K562 (cell line): ENCODE measurements at regions not wholly inside any gene's neighbourhood (a gene's known extent, or its start where the extent isn't known, plus 50 kb on each side); places are given as distances from the start of the nearest gene placed in this dataset.

Experiments
- ARID2 ChIP-seq: fragments of 450-650 bp; IDR thresholded peaks from 2 replicates; pipeline ENCODE4 v1.6.1; 2017; ENCODE audit warnings: antibody characterized with exemption, mild to moderate bottlenecking
- FOXM1 ChIP-seq, 2 experiments: fragments of 450-650 bp in 1 of 2; sonication (generic) in 1 of 2; formaldehyde crosslinking in 1 of 2; IDR thresholded peaks; 2 replicates each; pipeline versions ENCODE4 v1.6.1 to v1.9.0; 2017 to 2022; ENCODE audit warnings: low read depth in 2 of 2, mild to moderate bottlenecking in 2 of 2, missing genetic modification reagents in 1 of 2, moderate library complexity in 1 of 2
- HCFC1 ChIP-seq: IDR thresholded peaks from 2 replicates; pipeline ENCODE4 v1.6.1; 2012; ENCODE audit warnings: low read depth, low read length, improper control_type of control experiment
- PHF21A ChIP-seq: fragments of 450-650 bp; IDR thresholded peaks from 2 replicates; pipeline ENCODE4 v1.6.1; 2017; ENCODE audit warnings: low read depth, borderline replicate concordance
- SPI1 ChIP-seq: IDR thresholded peaks from 2 replicates; pipeline ENCODE4 v1.6.1; 2011; ENCODE audit warnings: low read depth, low read length, control low read depth, borderline replicate concordance
- TCF3 ChIP-seq: sonication (generic); formaldehyde crosslinking; IDR thresholded peaks from 2 replicates; pipeline ENCODE4 v1.4.0; 2020; ENCODE audit warnings: mild to moderate bottlenecking, missing genetic modification reagents
- U2AF1 ChIP-seq: fragments of 200-400 bp; formaldehyde crosslinking; optimal IDR thresholded peaks from 2 replicates; pipeline ENCODE3; 2017; ENCODE audit warnings: mild to moderate bottlenecking, low read depth, low read length, moderate library complexity
- ZBTB17 ChIP-seq: fragments of 450-650 bp; formaldehyde crosslinking; IDR thresholded peaks from 2 replicates; pipeline ENCODE4 v1.4.0; 2020; ENCODE audit warnings: mild to moderate bottlenecking
- TF ChIP-seq, protein P1 (sequence below), 3 experiments: fragments of 200-800 bp in 1 of 3; fragments of 250-450 bp in 1 of 3; fragments of 450-650 bp in 1 of 3; sonication (Bioruptor Pico) in 1 of 3; sonication (Bioruptor generic) in 1 of 3; formaldehyde crosslinking in 1 of 3; IDR thresholded peaks; 2 replicates each; pipeline versions ENCODE4 v1.6.1 to v1.8.0; 2016 to 2022; ENCODE audit warnings: mild to moderate bottlenecking in 2 of 3, missing genetic modification characterization in 2 of 3, missing compliant biosample characterization in 1 of 3, moderate library complexity in 1 of 3
- TF ChIP-seq, protein P2 (sequence below), 3 experiments: IDR thresholded peaks in 2 of 3; conservative IDR thresholded peaks in 1 of 3; 2 replicates each; pipeline ENCODE4 v1.5.1; 2011 to 2012; ENCODE audit warnings: low read length in 3 of 3, mild to moderate bottlenecking in 3 of 3, control low read depth in 2 of 3, improper control_type of control experiment in 1 of 3, inconsistent platforms in 1 of 3, low read depth in 1 of 3, mixed read lengths in 1 of 3, moderate library complexity in 1 of 3; ENCODE audit not compliant: insufficient read depth in 2 of 3
- TF ChIP-seq, protein P3 (sequence below): fragments of 450-650 bp; IDR thresholded peaks from 2 replicates; pipeline ENCODE4 v1.7.0; 2016; ENCODE audit warnings: borderline replicate concordance

DNA sequence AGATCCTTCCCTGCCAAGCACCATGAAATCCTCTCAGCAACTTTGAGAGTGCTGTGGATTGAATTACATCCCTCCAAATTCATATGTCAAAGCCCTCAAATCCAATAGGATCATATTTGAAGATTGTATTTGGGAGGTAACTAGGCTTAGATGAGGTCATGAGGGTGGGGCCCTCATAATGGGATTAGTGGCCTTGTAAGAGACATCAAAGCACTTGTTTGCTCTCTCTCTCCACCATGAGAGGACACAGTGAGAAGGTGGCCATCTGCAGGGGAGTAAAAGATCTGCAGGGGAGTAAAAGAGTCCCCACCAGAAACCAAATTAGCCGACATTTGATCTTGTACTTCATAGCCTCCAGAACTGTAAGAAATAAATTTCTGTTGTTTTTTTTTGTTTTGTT is 298.2 kb downstream of the SAMD5 start:
- TF ChIP-seq PHF21A (no peak), FOXM1 (IDR thresholded peaks at IDR 0.05; ENCODE audit: low read depth) (no peak), FOXM1 (CRISPR knock-in tag; IDR thresholded peaks at IDR 0.05; ENCODE audit: low read depth) (no peak), ZBTB17 (no peak), HCFC1 (no peak), SPI1 (no peak), TCF3 (CRISPR knock-in tag) (no peak), ARID2 (no peak), U2AF1 (no peak)
- TF ChIP-seq, protein P1, sequence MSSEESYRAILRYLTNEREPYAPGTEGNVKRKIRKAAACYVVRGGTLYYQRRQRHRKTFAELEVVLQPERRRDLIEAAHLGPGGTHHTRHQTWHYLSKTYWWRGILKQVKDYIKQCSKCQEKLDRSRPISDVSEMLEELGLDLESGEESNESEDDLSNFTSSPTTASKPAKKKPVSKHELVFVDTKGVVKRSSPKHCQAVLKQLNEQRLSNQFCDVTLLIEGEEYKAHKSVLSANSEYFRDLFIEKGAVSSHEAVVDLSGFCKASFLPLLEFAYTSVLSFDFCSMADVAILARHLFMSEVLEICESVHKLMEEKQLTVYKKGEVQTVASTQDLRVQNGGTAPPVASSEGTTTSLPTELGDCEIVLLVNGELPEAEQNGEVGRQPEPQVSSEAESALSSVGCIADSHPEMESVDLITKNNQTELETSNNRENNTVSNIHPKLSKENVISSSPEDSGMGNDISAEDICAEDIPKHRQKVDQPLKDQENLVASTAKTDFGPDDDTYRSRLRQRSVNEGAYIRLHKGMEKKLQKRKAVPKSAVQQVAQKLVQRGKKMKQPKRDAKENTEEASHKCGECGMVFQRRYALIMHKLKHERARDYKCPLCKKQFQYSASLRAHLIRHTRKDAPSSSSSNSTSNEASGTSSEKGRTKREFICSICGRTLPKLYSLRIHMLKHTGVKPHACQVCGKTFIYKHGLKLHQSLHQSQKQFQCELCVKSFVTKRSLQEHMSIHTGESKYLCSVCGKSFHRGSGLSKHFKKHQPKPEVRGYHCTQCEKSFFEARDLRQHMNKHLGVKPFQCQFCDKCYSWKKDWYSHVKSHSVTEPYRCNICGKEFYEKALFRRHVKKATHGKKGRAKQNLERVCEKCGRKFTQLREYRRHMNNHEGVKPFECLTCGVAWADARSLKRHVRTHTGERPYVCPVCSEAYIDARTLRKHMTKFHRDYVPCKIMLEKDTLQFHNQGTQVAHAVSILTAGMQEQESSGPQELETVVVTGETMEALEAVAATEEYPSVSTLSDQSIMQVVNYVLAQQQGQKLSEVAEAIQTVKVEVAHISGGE (CRISPR knock-in tag; IDR thresholded peaks at IDR 0.05), result no peak
- TF ChIP-seq, protein P2, sequence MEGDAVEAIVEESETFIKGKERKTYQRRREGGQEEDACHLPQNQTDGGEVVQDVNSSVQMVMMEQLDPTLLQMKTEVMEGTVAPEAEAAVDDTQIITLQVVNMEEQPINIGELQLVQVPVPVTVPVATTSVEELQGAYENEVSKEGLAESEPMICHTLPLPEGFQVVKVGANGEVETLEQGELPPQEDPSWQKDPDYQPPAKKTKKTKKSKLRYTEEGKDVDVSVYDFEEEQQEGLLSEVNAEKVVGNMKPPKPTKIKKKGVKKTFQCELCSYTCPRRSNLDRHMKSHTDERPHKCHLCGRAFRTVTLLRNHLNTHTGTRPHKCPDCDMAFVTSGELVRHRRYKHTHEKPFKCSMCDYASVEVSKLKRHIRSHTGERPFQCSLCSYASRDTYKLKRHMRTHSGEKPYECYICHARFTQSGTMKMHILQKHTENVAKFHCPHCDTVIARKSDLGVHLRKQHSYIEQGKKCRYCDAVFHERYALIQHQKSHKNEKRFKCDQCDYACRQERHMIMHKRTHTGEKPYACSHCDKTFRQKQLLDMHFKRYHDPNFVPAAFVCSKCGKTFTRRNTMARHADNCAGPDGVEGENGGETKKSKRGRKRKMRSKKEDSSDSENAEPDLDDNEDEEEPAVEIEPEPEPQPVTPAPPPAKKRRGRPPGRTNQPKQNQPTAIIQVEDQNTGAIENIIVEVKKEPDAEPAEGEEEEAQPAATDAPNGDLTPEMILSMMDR (IDR thresholded peaks at IDR 0.05 in 2 of 3, conservative IDR thresholded peaks at IDR 0.05 in 1 of 3; ENCODE audit: insufficient read depth in 2 of 3, low read depth in 1 of 3, low read length in 3 of 3), result peak; percentile 50 to 59 (median 55); a peak in 5 of 6 replicates
- TF ChIP-seq, protein P3, sequence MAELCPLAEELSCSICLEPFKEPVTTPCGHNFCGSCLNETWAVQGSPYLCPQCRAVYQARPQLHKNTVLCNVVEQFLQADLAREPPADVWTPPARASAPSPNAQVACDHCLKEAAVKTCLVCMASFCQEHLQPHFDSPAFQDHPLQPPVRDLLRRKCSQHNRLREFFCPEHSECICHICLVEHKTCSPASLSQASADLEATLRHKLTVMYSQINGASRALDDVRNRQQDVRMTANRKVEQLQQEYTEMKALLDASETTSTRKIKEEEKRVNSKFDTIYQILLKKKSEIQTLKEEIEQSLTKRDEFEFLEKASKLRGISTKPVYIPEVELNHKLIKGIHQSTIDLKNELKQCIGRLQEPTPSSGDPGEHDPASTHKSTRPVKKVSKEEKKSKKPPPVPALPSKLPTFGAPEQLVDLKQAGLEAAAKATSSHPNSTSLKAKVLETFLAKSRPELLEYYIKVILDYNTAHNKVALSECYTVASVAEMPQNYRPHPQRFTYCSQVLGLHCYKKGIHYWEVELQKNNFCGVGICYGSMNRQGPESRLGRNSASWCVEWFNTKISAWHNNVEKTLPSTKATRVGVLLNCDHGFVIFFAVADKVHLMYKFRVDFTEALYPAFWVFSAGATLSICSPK, result no peak
